H1 (cell line): ENCODE measurements at regions not wholly inside any gene's neighbourhood (a gene's known extent, or its start where the extent isn't known, plus 50 kb on each side); places are given as distances from the start of the nearest gene placed in this dataset.

Experiments
- CHD2 ChIP-seq: IDR thresholded peaks from 2 replicates; pipeline ENCODE4 v1.6.1; 2012; ENCODE audit warnings: low read length, improper control_type of control experiment
- CHD7 ChIP-seq: fragments of 300-600 bp; sonication (generic); IDR thresholded peaks from 2 replicates; pipeline ENCODE4 v1.7.1; 2012; ENCODE audit warnings: low read length, moderate library complexity, mild to moderate bottlenecking, inconsistent platforms; ENCODE audit not compliant: insufficient replicate concordance

- TF ChIP-seq CHD7 (no peak), CHD2 (no peak)
Observed at GRCh38 chr4:133891011-133891410, 310.6 kb downstream of the PABPC4L start (continued).
